PC-3 (cell line): ENCODE measurements at regions not wholly inside any gene's neighbourhood (a gene's known extent, or its start where the extent isn't known, plus 50 kb on each side); places are given as distances from the start of the nearest gene placed in this dataset.

Source experiments
- ATAC-seq: fragments of 200-7000 bp; cut with Tn5 transposase; 2 replicates; pipeline ENCODE4 v1.9.1; 2020; ENCODE audit warnings: mild to moderate bottlenecking, moderate library complexity
- BruUV-seq: library from RNA; stranded (reverse); fragments of 400-500 nt; replicated peaks from 2 replicates; lab custom pipeline; 2021; lab: Mats Ljungman, UMichigan
- CTCF ChIA-PET: fragments of 300-600 bp; sonication (Branson Sonifier 250); formaldehyde crosslinking; loops from one replicate; lab custom pipeline; 2022; ENCODE audit warnings: antibody characterized with exemption; lab: Charles Lee
- POLR2A ChIA-PET: fragments of 300-600 bp; sonication (Branson Sonifier 250); formaldehyde crosslinking; loops from one replicate; lab custom pipeline; 2022; ENCODE audit warnings: antibody characterized with exemption; ENCODE audit not compliant: unreplicated experiment; lab: Charles Lee
- DNase-seq: peaks from one replicate; pipeline ENCODE4 v3.0.0-alpha.2; 2015
- H2AFZ ChIP-seq: fragments of 300-600 bp; sonication (generic); 2 replicates; pipeline ENCODE4 v1.6.0; 2016; ENCODE audit warnings: antibody characterized with exemption, low read length
- H3F3A ChIP-seq: fragments of 300-600 bp; sonication (generic); one replicate; pipeline ENCODE4 v1.6.0; 2017; ENCODE audit warnings: antibody characterized with exemption, low read length, control low read depth, mild to moderate bottlenecking; ENCODE audit not compliant: unreplicated experiment
- H3K27ac ChIP-seq: fragments of 300-600 bp; sonication (generic); 2 replicates; pipeline ENCODE4 v1.5.1; 2016; ENCODE audit warnings: mild to moderate bottlenecking, low read length
- H3K27me3 ChIP-seq: fragments of 300-600 bp; sonication (generic); 2 replicates; pipeline ENCODE4 v1.6.1; 2016; ENCODE audit warnings: low read length, mixed read lengths
- H3K36me3 ChIP-seq: fragments of 300-600 bp; sonication (generic); 2 replicates; pipeline ENCODE4 v1.6.1; 2016; ENCODE audit warnings: low read depth, mixed run types, low read length, mixed read lengths
- H3K4me1 ChIP-seq: fragments of 300-600 bp; sonication (generic); 2 replicates; pipeline ENCODE4 v1.5.1; 2016; ENCODE audit warnings: low read length; ENCODE audit not compliant: insufficient read depth
- H3K4me2 ChIP-seq: fragments of 300-600 bp; sonication (generic); 2 replicates; pipeline ENCODE4 v1.6.0; 2016; ENCODE audit warnings: low read length
- H3K4me3 ChIP-seq: fragments of 300-600 bp; sonication (generic); 2 replicates; pipeline ENCODE4 v1.5.1; 2016; ENCODE audit warnings: mild to moderate bottlenecking, low read length, mixed read lengths
- H3K79me2 ChIP-seq: fragments of 300-600 bp; sonication (generic); 2 replicates; pipeline ENCODE4 v1.6.1; 2017; ENCODE audit warnings: low read length, mixed read lengths
- H3K9ac ChIP-seq: fragments of 300-600 bp; sonication (generic); 2 replicates; pipeline ENCODE4 v1.6.0; 2016; ENCODE audit warnings: mild to moderate bottlenecking, low read length
- H3K9me2 ChIP-seq: fragments of 300-600 bp; sonication (generic); replicated peaks from 2 replicates; pipeline ENCODE4 v1.6.1; 2016; ENCODE audit warnings: mixed run types, low read length, mixed read lengths
- H3K9me3 ChIP-seq: fragments of 300-600 bp; sonication (generic); 2 replicates; pipeline ENCODE4 v1.6.1; 2016; ENCODE audit warnings: low read length, mixed read lengths
- H4K20me1 ChIP-seq: fragments of 300-600 bp; sonication (generic); 2 replicates; pipeline ENCODE4 v1.6.1; 2016; ENCODE audit warnings: low read length, mixed read lengths
- CTCF ChIP-seq: fragments of 300-600 bp; sonication (generic); conservative IDR thresholded peaks from 2 replicates; pipeline ENCODE4 v1.5.1; 2017; ENCODE audit warnings: antibody characterized with exemption, low read depth, mild to moderate bottlenecking, low read length
- EZH2 ChIP-seq: fragments of 300-600 bp; sonication (generic); IDR thresholded peaks from one replicate; pipeline ENCODE4 v1.6.1; 2017; ENCODE audit warnings: antibody characterized with exemption, mild to moderate bottlenecking, low read length; ENCODE audit not compliant: unreplicated experiment
- EZH2phosphoT487 ChIP-seq: fragments of 300-600 bp; sonication (generic); IDR thresholded peaks from 2 replicates; pipeline ENCODE4 v1.6.1; 2018; ENCODE audit warnings: mild to moderate bottlenecking, antibody characterized with exemption, low read length, borderline replicate concordance
- intact Hi-C: fragments of 100-400 bp; cut with micrococcal nuclease; formaldehyde crosslinking; loops from 2 replicates; pipeline ENCODE4 v1.9.0; 2023

- Histone ChIP-seq H4K20me1 (no peaks in the 10 kb centered on the region), H3K27ac (no peak overlapping the region), H2AFZ (no peak overlapping the region), H3K36me3 (no peaks in the 10 kb centered on the region), H3K4me2 (no peak overlapping the region), H3F3A (no peaks in the 10 kb centered on the region), H3K4me1 (peaks cover 35% of the 10 kb centered on the region), H3K9ac (no peak overlapping the region), H3K9me3 (no peaks in the 10 kb centered on the region), H3K4me3 (no peak overlapping the region), H3K27me3 (no peaks in the 10 kb centered on the region), H3K79me2 (no peaks in the 10 kb centered on the region), H3K9me2 (no peaks in the 10 kb centered on the region)
- ATAC-seq (no peak), DNase-seq (no peak)
- no TSS peak for BruUV-seq
- CTCF ChIA-PET, result no interaction called here
- intact Hi-C loops, result loop anchor here (5.0 to 10.0 kb wide), 2 partner anchors 468 to 549 kb away; partner anchors contain the start of gene IGFBP5
- POLR2A ChIA-PET, result no interaction called here
- TF ChIP-seq EZH2, result no peak
- TF ChIP-seq CTCF, result no peak
- TF ChIP-seq EZH2phosphoT487, result no peak
These were observed 305.7 kb upstream of the TNP1 start for GRCh38 chr2:217165547-217165946.

- no peak for TF ChIP-seq EZH2phosphoT487
- no peak for TF ChIP-seq EZH2
- no peak for TF ChIP-seq CTCF
- Histone ChIP-seq H3F3A (no peaks in the 10 kb centered on the region), H3K4me1 (peaks cover 43% of the 10 kb centered on the region), H3K36me3 (no peaks in the 10 kb centered on the region), H3K27ac (no peak overlapping the region), H3K4me3 (no peak overlapping the region), H3K9ac (no peak overlapping the region), H3K27me3 (no peaks in the 10 kb centered on the region), H2AFZ (no peak overlapping the region), H3K79me2 (no peaks in the 10 kb centered on the region), H3K4me2 (no peak overlapping the region), H3K9me2 (no peaks in the 10 kb centered on the region), H4K20me1 (no peaks in the 10 kb centered on the region), H3K9me3 (no peaks in the 10 kb centered on the region)
- no peak for ATAC-seq
- intact Hi-C loops, result loop anchor here (2.0 to 10.0 kb wide), 5 partner anchors 113 to 551 kb away; no protein-coding TSS in a partner anchor
- no TSS peak for BruUV-seq
- DNase-seq, result no peak
- CTCF ChIA-PET, result no interaction called here
- POLR2A ChIA-PET, result no interaction called here
These were observed 304.1 kb upstream of the TNP1 start for GRCh38 chr2:217163987-217164386.

GRCh38 chr2:217162533-217162932 is 302.7 kb upstream of the TNP1 start:
- intact Hi-C loops, result loop anchor here (2.0 to 10.0 kb wide), 5 partner anchors 115 to 552 kb away; no protein-coding TSS in a partner anchor

More at GRCh38 chr2:217162533-217162932, 302.7 kb upstream of the TNP1 start:
- H3K4me1 ChIP-seq, result peaks cover 37% of the 10 kb centered on the region
- ATAC-seq, result peak; percentile 76
- H2AFZ ChIP-seq, result 0 out of 2 replicates have a peak overlapping the region, but pooled peaks have one; percentile 9
- H3F3A ChIP-seq, result no peaks in the 10 kb centered on the region
- peak overlapping the region; percentile 91 for H3K27ac ChIP-seq
- no peaks in the 10 kb centered on the region for H3K36me3 ChIP-seq
- peak overlapping the region; percentile 50 for H3K4me2 ChIP-seq
- no peaks in the 10 kb centered on the region for H3K27me3 ChIP-seq
- no peaks in the 10 kb centered on the region for H3K9me2 ChIP-seq
- ChIA-PET CTCF (interaction anchor here (0.6 kb wide), 1 partner anchor 152 kb away, joined by 5 read pairs; no protein-coding TSS in a partner anchor), POLR2A (no interaction called here)
- no peaks in the 10 kb centered on the region for H3K79me2 ChIP-seq
- no TSS peak for BruUV-seq
- H3K9ac ChIP-seq, result peak overlapping the region; percentile 72
- H3K9me3 ChIP-seq, result no peaks in the 10 kb centered on the region
- DNase-seq, result peak; percentile 94
- no peak for TF ChIP-seq EZH2
- TF ChIP-seq EZH2phosphoT487, result no peak
- TF ChIP-seq CTCF, result no peak
- no peak overlapping the region for H3K4me3 ChIP-seq
- no peaks in the 10 kb centered on the region for H4K20me1 ChIP-seq
